Neural progenitor cell (in vitro differentiated cells): ENCODE measurements at regions not wholly inside any gene's neighbourhood (a gene's known extent, or its start where the extent isn't known, plus 50 kb on each side); places are given as distances from the start of the nearest gene placed in this dataset.

Source experiments
- DNase-seq: peaks from one replicate; pipeline ENCODE4 v3.0.0-alpha.2; 2016; ENCODE audit warnings: low spot score
- H2AFZ ChIP-seq: fragments of 200-600 bp; sonication (generic); replicated peaks from 2 replicates; pipeline ENCODE4 v1.6.1; 2016; ENCODE audit warnings: antibody characterized with exemption
- H3F3A ChIP-seq: fragments of 200-600 bp; sonication (generic); 2 replicates; pipeline ENCODE4 v1.6.1; 2016; ENCODE audit warnings: antibody characterized with exemption, low read depth
- H3K27ac ChIP-seq: fragments of 200-600 bp; sonication (generic); 2 replicates; pipeline ENCODE4 v1.5.1; 2016; ENCODE audit warnings: mild to moderate bottlenecking
- H3K27me3 ChIP-seq: fragments of 200-600 bp; sonication (generic); 2 replicates; pipeline ENCODE4 v1.6.1; 2016; ENCODE audit warnings: mild to moderate bottlenecking, moderate library complexity
- H3K36me3 ChIP-seq: fragments of 200-600 bp; sonication (generic); 2 replicates; pipeline ENCODE4 v1.5.1; 2016
- H3K4me1 ChIP-seq: fragments of 200-600 bp; sonication (generic); 2 replicates; pipeline ENCODE4 v1.6.1; 2016; ENCODE audit warnings: mixed run types
- H3K4me2 ChIP-seq: fragments of 200-600 bp; sonication (generic); 2 replicates; pipeline ENCODE4 v1.6.1; 2016
- H3K4me3 ChIP-seq: fragments of 200-600 bp; sonication (generic); 2 replicates; pipeline ENCODE4 v1.5.1; 2016
- H3K79me2 ChIP-seq: fragments of 200-600 bp; sonication (generic); 2 replicates; pipeline ENCODE4 v1.6.1; 2016; ENCODE audit warnings: low read depth
- H3K9ac ChIP-seq: fragments of 200-600 bp; sonication (generic); 2 replicates; pipeline ENCODE4 v1.6.1; 2016
- H3K9me3 ChIP-seq: fragments of 200-600 bp; sonication (generic); 2 replicates; pipeline ENCODE4 v1.5.1; 2016; ENCODE audit warnings: low read depth
- H4K20me1 ChIP-seq: fragments of 200-600 bp; sonication (generic); 2 replicates; pipeline ENCODE4 v1.6.1; 2016; ENCODE audit warnings: low read depth
- H3K27ac Mint-ChIP-seq: 3 replicates; pipeline ENCODE4 v1.8.0; 2021; ENCODE audit warnings: mixed read lengths
- H3K27me3 Mint-ChIP-seq: 2 replicates; pipeline ENCODE4 v1.8.0; 2022; ENCODE audit warnings: low read depth, mild to moderate bottlenecking, inconsistent platforms, moderate library complexity, mixed read lengths; ENCODE audit not compliant: insufficient read depth
- H3K36me3 Mint-ChIP-seq: 3 replicates; pipeline ENCODE4 v1.8.0; 2021; ENCODE audit warnings: mixed read lengths
- H3K4me1 Mint-ChIP-seq: 3 replicates; pipeline ENCODE4 v1.8.0; 2021; ENCODE audit warnings: mixed read lengths
- H3K4me3 Mint-ChIP-seq: 3 replicates; pipeline ENCODE4 v1.8.0; 2021; ENCODE audit warnings: mild to moderate bottlenecking, moderate library complexity, mixed read lengths
- H3K9me3 Mint-ChIP-seq: 3 replicates; pipeline ENCODE4 v1.8.0; 2020; ENCODE audit warnings: mixed read lengths
- CTCF ChIP-seq: fragments of 200-600 bp; sonication (generic); IDR thresholded peaks from 2 replicates; pipeline ENCODE4 v1.5.1; 2017; ENCODE audit warnings: antibody characterized with exemption, mild to moderate bottlenecking
- EZH2 ChIP-seq: fragments of 200-600 bp; sonication (generic); IDR thresholded peaks from 2 replicates; pipeline ENCODE4 v1.6.1; 2017; ENCODE audit warnings: antibody characterized with exemption, mild to moderate bottlenecking, moderate library complexity
- EZH2phosphoT487 ChIP-seq: fragments of 200-600 bp; sonication (generic); IDR thresholded peaks from 2 replicates; pipeline ENCODE4 v1.6.1; 2017; ENCODE audit warnings: antibody characterized with exemption

DNA sequence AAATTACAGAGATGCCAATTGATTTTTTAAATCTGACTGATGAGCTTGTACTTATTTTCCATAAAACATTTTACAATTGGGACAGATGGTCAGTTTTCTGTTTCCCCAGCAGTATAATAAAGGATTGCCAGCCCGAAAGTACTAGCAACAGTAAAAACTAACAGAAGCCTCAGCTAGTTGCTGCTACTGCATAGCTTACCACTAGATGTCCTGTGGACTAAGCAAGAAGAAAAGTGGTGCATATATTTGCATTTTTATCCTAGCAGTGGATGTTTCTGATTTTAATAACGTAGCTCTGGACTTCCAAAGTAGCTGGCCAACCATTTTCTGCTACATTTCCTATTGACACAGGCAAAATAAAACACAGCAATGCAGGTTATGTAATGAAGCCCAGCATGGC, 241.5 kb downstream of the BARHL2 start:
- Histone ChIP-seq H2AFZ (no peak overlapping the region), H3K27me3 (no peaks in the 10 kb centered on the region), H3K27ac (no peak overlapping the region), H3K9ac (no peak overlapping the region), H3K4me3 (no peak overlapping the region), H3K4me2 (no peak overlapping the region), H4K20me1 (no peaks in the 10 kb centered on the region), H3K9me3 (no peaks in the 10 kb centered on the region), H3F3A (peaks cover 15% of the 10 kb centered on the region), H3K4me1 (peaks cover 14% of the 10 kb centered on the region), H3K36me3 (no peaks in the 10 kb centered on the region), H3K79me2 (no peaks in the 10 kb centered on the region)
- TF ChIP-seq CTCF: peak; percentile 49
- no peak for TF ChIP-seq EZH2
- TF ChIP-seq EZH2phosphoT487: no peak
- Mint-ChIP-seq H3K27ac (no peak overlapping the region), H3K4me1 (peaks cover 18% of the 10 kb centered on the region), H3K27me3 (peaks cover 4% of the 10 kb centered on the region), H3K4me3 (no peak overlapping the region), H3K9me3 (no peaks in the 10 kb centered on the region), H3K36me3 (no peaks in the 10 kb centered on the region)
- no peak for DNase-seq

DNA sequence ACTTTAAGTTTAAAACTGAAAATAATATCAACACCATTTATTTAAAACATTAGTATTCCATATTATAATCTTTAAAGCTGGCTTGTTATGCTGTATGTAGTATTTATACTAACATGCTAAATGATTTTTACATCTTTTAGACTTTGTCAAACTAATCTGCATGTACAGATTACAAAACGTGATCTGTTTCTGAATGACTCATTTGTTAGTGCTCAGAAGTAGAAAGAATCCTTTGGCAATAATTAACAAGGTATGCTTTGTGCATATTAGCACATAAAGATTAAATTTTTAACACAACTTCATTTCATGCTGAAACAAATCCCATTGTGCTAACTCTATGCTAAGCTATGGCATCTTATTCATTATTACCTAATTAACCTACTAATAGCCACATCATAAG, 242.4 kb downstream of the BARHL2 start:
- no peaks in the 10 kb centered on the region for H3K9me3 Mint-ChIP-seq
- no peaks in the 10 kb centered on the region for H4K20me1 ChIP-seq
- H3K36me3 ChIP-seq: no peaks in the 10 kb centered on the region
- no peak overlapping the region for H2AFZ ChIP-seq
- peaks cover 9% of the 10 kb centered on the region for H3K27me3 Mint-ChIP-seq
- no peak overlapping the region for H3K4me2 ChIP-seq
- TF ChIP-seq CTCF: no peak
- no peak for TF ChIP-seq EZH2
- TF ChIP-seq EZH2phosphoT487: no peak
- H3K9me3 ChIP-seq: no peaks in the 10 kb centered on the region
- no peaks in the 10 kb centered on the region for H3K79me2 ChIP-seq
- no peak overlapping the region for H3K9ac ChIP-seq
- no peak for DNase-seq
- H3K36me3 Mint-ChIP-seq: no peaks in the 10 kb centered on the region
- H3F3A ChIP-seq: peaks cover 15% of the 10 kb centered on the region
- H3K27me3 ChIP-seq: no peaks in the 10 kb centered on the region
- no peak overlapping the region for H3K4me3 Mint-ChIP-seq
- no peak overlapping the region for H3K27ac Mint-ChIP-seq
- H3K27ac ChIP-seq: no peak overlapping the region
- peaks cover 14% of the 10 kb centered on the region for H3K4me1 ChIP-seq
- peaks cover 18% of the 10 kb centered on the region for H3K4me1 Mint-ChIP-seq
- H3K4me3 ChIP-seq: no peak overlapping the region

DNA sequence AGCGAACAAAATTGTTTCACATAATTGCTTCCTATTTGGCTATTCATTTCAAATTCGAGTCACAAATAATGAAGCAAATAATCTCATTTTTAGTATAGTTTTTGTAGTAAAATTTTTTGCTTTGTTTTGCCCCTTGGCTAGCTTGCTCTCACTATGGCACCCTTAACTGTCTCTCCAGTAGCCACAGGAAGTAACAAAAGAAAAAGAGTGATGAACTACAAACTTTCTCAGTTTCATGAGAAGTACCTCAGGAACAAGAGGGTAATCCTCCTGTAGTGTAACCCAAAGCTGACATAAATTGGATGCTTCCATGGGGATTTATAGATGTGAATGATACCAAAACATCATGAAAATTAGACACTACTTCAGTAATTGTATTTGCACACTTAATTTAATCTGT, 242.9 kb downstream of the BARHL2 start:
- Mint-ChIP-seq H3K27me3 (peaks cover 9% of the 10 kb centered on the region), H3K4me3 (no peak overlapping the region), H3K9me3 (no peaks in the 10 kb centered on the region), H3K36me3 (no peaks in the 10 kb centered on the region), H3K4me1 (peaks cover 18% of the 10 kb centered on the region), H3K27ac (no peak overlapping the region)
- Histone ChIP-seq H3K9ac (no peak overlapping the region), H2AFZ (no peak overlapping the region), H3K36me3 (no peaks in the 10 kb centered on the region), H3K27me3 (no peaks in the 10 kb centered on the region), H3K4me1 (peaks cover 14% of the 10 kb centered on the region), H3K79me2 (no peaks in the 10 kb centered on the region), H3K9me3 (no peaks in the 10 kb centered on the region), H3K4me2 (no peak overlapping the region), H4K20me1 (no peaks in the 10 kb centered on the region), H3K4me3 (no peak overlapping the region), H3F3A (peaks cover 15% of the 10 kb centered on the region), H3K27ac (no peak overlapping the region)
- no peak for TF ChIP-seq EZH2phosphoT487
- TF ChIP-seq CTCF: no peak
- no peak for TF ChIP-seq EZH2
- no peak for DNase-seq

GRCh38 chr1:90472775-90473174, 244.3 kb downstream of the BARHL2 start:
- Mint-ChIP-seq H3K27me3 (peaks cover 9% of the 10 kb centered on the region), H3K27ac (no peak overlapping the region), H3K4me3 (no peak overlapping the region), H3K36me3 (no peaks in the 10 kb centered on the region), H3K9me3 (no peaks in the 10 kb centered on the region), H3K4me1 (peaks cover 18% of the 10 kb centered on the region)
- no peak overlapping the region for H3K4me2 ChIP-seq
- H3K9ac ChIP-seq: no peak overlapping the region
- TF ChIP-seq CTCF (no peak), EZH2 (no peak), EZH2phosphoT487 (no peak)
- no peaks in the 10 kb centered on the region for H3K9me3 ChIP-seq
- H3K4me3 ChIP-seq: no peak overlapping the region
- H3K36me3 ChIP-seq: no peaks in the 10 kb centered on the region
- no peak overlapping the region for H2AFZ ChIP-seq
- peaks cover 15% of the 10 kb centered on the region for H3F3A ChIP-seq
- no peaks in the 10 kb centered on the region for H3K79me2 ChIP-seq
- H4K20me1 ChIP-seq: no peaks in the 10 kb centered on the region
- no peak for DNase-seq
- H3K27ac ChIP-seq: no peak overlapping the region
- peaks cover 14% of the 10 kb centered on the region for H3K4me1 ChIP-seq
- no peaks in the 10 kb centered on the region for H3K27me3 ChIP-seq
